Calu3 (cell line): ENCODE measurements at regions not wholly inside any gene's neighbourhood (a gene's known extent, or its start where the extent isn't known, plus 50 kb on each side); places are given as distances from the start of the nearest gene placed in this dataset.

Experiments used
- BruUV-seq: library from RNA; stranded (reverse); fragments of 400-500 nt; replicated peaks from 2 replicates; lab custom pipeline; 2021; lab: Mats Ljungman, UMichigan
- CTCF ChIA-PET: fragments of 300-600 bp; sonication (Branson Sonifier 250); formaldehyde crosslinking; loops from one replicate; lab custom pipeline; 2022; ENCODE audit warnings: antibody characterized with exemption; lab: Charles Lee
- DNase-seq: peaks from one replicate; pipeline ENCODE4 v3.0.0; 2022
- H3K27ac Mint-ChIP-seq: one replicate; pipeline ENCODE4 v1.8.0; 2022; ENCODE audit warnings: mixed read lengths; ENCODE audit not compliant: unreplicated experiment
- H3K27me3 Mint-ChIP-seq: one replicate; pipeline ENCODE4 v1.8.0; 2022; ENCODE audit warnings: mixed read lengths; ENCODE audit not compliant: unreplicated experiment
- H3K36me3 Mint-ChIP-seq: one replicate; pipeline ENCODE4 v1.8.0; 2022; ENCODE audit warnings: mild to moderate bottlenecking, moderate library complexity, mixed read lengths; ENCODE audit not compliant: insufficient read depth, unreplicated experiment
- H3K4me1 Mint-ChIP-seq: one replicate; pipeline ENCODE4 v1.8.0; 2022; ENCODE audit warnings: mild to moderate bottlenecking, low read depth, mixed read lengths; ENCODE audit not compliant: unreplicated experiment
- H3K4me3 Mint-ChIP-seq: one replicate; pipeline ENCODE4 v1.8.0; 2022; ENCODE audit warnings: mild to moderate bottlenecking, low read depth, moderate library complexity, mixed read lengths; ENCODE audit not compliant: unreplicated experiment
- H3K9me3 Mint-ChIP-seq: one replicate; pipeline ENCODE4 v1.8.0; 2022; ENCODE audit warnings: low read depth, mixed read lengths; ENCODE audit not compliant: unreplicated experiment
- intact Hi-C: fragments of 100-400 bp; cut with micrococcal nuclease; formaldehyde crosslinking; loops from one replicate; pipeline ENCODE4 v1.10.0; 2022; ENCODE audit not compliant: unreplicated experiment
- TF ChIP-seq, protein P1 (sequence below): fragments of 200-600 bp; IDR thresholded peaks from one replicate; pipeline ENCODE4 v1.8.0; 2022; ENCODE audit warnings: antibody characterized with exemption; ENCODE audit not compliant: unreplicated experiment

DNA sequence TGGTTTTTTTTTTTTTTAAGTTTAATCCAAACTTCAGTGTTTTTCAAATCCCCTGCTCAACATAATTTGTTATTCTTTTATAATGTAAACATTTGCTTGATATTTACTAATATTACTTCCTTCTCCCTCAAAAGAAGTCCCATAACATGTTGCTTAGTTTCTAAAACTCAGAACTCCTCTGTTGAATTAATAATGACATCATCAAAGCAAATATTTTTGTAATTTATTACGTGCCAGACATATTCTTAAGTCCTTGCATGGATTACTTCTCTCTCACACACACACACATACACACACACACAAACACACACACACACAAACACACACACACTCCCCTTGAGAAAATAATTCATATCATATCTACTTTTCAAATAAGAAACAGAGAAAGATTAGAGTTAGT lies 1432.3 kb upstream of the SPRY2 start:
- no peak for DNase-seq
- TF ChIP-seq, protein P1, sequence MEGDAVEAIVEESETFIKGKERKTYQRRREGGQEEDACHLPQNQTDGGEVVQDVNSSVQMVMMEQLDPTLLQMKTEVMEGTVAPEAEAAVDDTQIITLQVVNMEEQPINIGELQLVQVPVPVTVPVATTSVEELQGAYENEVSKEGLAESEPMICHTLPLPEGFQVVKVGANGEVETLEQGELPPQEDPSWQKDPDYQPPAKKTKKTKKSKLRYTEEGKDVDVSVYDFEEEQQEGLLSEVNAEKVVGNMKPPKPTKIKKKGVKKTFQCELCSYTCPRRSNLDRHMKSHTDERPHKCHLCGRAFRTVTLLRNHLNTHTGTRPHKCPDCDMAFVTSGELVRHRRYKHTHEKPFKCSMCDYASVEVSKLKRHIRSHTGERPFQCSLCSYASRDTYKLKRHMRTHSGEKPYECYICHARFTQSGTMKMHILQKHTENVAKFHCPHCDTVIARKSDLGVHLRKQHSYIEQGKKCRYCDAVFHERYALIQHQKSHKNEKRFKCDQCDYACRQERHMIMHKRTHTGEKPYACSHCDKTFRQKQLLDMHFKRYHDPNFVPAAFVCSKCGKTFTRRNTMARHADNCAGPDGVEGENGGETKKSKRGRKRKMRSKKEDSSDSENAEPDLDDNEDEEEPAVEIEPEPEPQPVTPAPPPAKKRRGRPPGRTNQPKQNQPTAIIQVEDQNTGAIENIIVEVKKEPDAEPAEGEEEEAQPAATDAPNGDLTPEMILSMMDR, result no peak
- no peak overlapping the region for H3K27ac Mint-ChIP-seq
- H3K36me3 Mint-ChIP-seq, result no peaks in the 10 kb centered on the region
- H3K9me3 Mint-ChIP-seq, result no peaks in the 10 kb centered on the region
- intact Hi-C loops, result no loop called here
- no peak overlapping the region for H3K4me3 Mint-ChIP-seq
- BruUV-seq, result no TSS peak
- CTCF ChIA-PET, result no interaction called here
- no peaks in the 10 kb centered on the region for H3K4me1 Mint-ChIP-seq
- H3K27me3 Mint-ChIP-seq, result no peaks in the 10 kb centered on the region

DNA sequence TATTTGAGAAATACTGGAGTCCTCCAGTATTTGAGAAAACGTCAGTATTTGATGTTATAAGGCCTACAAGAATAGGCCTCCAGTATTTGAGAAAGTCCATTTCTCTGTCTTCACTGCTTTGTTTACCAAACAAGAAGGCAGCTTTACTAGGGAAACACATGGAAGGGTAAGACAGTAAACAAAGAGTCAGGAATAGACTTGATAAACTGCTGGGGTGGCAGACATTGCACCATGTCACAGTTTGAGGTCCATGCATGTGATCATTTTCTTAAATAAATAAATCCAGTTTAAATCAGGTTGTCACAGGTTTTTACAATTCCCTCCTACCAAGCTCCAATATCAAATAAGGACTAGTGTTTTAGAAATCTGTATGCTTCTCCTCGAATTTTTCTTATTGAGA lies 1431.0 kb upstream of the SPRY2 start:
- TF ChIP-seq, protein P1, result no peak
- intact Hi-C loops, result no loop called here
- Mint-ChIP-seq H3K27me3 (no peaks in the 10 kb centered on the region), H3K27ac (no peak overlapping the region), H3K4me3 (no peak overlapping the region), H3K9me3 (no peaks in the 10 kb centered on the region), H3K4me1 (no peaks in the 10 kb centered on the region), H3K36me3 (no peaks in the 10 kb centered on the region)
- no peak for DNase-seq
- CTCF ChIA-PET, result no interaction called here
- BruUV-seq, result no TSS peak

DNA sequence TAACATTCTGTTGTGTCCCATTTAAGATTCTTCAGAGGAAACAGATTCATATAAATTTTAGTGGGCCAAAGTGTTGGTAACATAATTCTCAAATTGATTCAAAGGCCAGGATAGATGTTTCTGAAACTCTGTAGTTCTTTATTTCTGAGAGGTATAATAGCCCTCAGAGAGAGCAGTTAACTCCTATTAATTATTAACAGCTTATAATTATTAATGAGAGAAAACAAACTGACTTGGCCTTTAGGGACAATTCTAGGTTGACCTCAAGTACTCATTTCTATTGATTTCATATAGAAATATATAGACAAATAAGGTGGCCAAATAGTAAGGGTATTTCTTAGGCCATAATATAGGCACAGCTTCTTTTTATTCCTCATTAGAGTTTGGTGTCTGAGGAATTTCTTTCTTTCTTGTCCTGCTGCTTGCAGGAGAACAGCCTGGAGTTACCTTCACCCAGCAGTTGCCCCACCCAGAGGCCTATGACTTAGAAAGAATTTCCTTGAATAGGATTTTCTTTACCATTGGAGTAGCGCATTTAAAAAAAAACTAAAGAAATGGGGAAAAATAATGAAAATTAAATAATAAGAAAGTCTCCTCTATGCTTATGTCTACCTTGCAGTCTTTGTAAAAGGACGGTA lies 1430.1 kb upstream of the SPRY2 start:
- H3K27ac Mint-ChIP-seq, result no peak overlapping the region
- H3K9me3 Mint-ChIP-seq, result no peaks in the 10 kb centered on the region
- H3K4me3 Mint-ChIP-seq, result no peak overlapping the region
- BruUV-seq, result no TSS peak
- DNase-seq, result no peak
- H3K36me3 Mint-ChIP-seq, result no peaks in the 10 kb centered on the region
- TF ChIP-seq, protein P1, result no peak
- no peaks in the 10 kb centered on the region for H3K4me1 Mint-ChIP-seq
- intact Hi-C loops, result no loop called here
- no peaks in the 10 kb centered on the region for H3K27me3 Mint-ChIP-seq
- CTCF ChIA-PET, result no interaction called here

DNA sequence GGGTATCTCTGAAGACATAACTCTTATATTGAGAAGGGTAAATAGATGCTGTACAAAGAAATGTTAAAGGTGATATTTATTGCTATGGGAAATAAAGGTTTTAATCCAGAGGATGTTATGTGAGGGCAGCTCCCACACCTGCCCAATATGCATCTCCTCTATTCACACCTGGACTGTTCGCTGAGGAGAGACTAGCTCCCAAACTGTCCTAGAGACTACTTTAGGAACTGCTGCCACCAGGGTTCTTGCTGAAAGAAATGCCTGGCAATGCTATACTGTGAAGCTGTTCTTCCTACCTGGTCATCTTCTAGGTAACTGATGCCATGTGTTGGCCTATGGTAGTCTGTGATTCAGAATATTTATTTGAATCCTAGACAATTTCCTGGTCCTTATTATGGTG lies 1421.5 kb upstream of the SPRY2 start:
- no TSS peak for BruUV-seq
- TF ChIP-seq, protein P1, result no peak
- no peaks in the 10 kb centered on the region for H3K9me3 Mint-ChIP-seq
- DNase-seq, result no peak
- H3K4me3 Mint-ChIP-seq, result no peak overlapping the region
- H3K27ac Mint-ChIP-seq, result no peak overlapping the region
- intact Hi-C loops, result no loop called here
- no peaks in the 10 kb centered on the region for H3K36me3 Mint-ChIP-seq
- no peaks in the 10 kb centered on the region for H3K27me3 Mint-ChIP-seq
- H3K4me1 Mint-ChIP-seq, result no peaks in the 10 kb centered on the region
- CTCF ChIA-PET, result no interaction called here
